Coronary artery (tissue), 2 donors: ENCODE measurements at regions not wholly inside any gene's neighbourhood (a gene's known extent, or its start where the extent isn't known, plus 50 kb on each side); places are given as distances from the start of the nearest gene placed in this dataset.

ENCODE experiments used
- DNase-seq: peaks from one replicate; pipeline ENCODE4 v3.0.0-alpha.2; 2017; ENCODE audit warnings: low spot score
- H3K27ac ChIP-seq, 2 donors: fragments of 200-600 bp; sonication (generic); one replicate each; pipeline ENCODE4 v1.5.1; 2016 to 2019
- H3K4me3 ChIP-seq: fragments of 200-600 bp; sonication (generic); 2 replicates; pipeline ENCODE4 v1.5.1; 2016; ENCODE audit warnings: mild to moderate bottlenecking, moderate library complexity
- TF ChIP-seq, protein P1 (sequence below): fragments of 200-600 bp; sonication (generic); IDR thresholded peaks from one replicate; pipeline ENCODE4 v1.5.1; 2019; ENCODE audit warnings: antibody characterized with exemption

GRCh38 chr6:48233063-48233462 is 122.1 kb upstream of the PTCHD4 start:
- TF ChIP-seq, protein P1, sequence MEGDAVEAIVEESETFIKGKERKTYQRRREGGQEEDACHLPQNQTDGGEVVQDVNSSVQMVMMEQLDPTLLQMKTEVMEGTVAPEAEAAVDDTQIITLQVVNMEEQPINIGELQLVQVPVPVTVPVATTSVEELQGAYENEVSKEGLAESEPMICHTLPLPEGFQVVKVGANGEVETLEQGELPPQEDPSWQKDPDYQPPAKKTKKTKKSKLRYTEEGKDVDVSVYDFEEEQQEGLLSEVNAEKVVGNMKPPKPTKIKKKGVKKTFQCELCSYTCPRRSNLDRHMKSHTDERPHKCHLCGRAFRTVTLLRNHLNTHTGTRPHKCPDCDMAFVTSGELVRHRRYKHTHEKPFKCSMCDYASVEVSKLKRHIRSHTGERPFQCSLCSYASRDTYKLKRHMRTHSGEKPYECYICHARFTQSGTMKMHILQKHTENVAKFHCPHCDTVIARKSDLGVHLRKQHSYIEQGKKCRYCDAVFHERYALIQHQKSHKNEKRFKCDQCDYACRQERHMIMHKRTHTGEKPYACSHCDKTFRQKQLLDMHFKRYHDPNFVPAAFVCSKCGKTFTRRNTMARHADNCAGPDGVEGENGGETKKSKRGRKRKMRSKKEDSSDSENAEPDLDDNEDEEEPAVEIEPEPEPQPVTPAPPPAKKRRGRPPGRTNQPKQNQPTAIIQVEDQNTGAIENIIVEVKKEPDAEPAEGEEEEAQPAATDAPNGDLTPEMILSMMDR = no peak
- DNase-seq = no peak
- Histone ChIP-seq H3K4me3 (no peak overlapping the region), H3K27ac (no peak overlapping the region)

- H3K27ac ChIP-seq = no peak overlapping the region
Observed at GRCh38 chr6:48229841-48230240, 118.8 kb upstream of the PTCHD4 start.

DNA sequence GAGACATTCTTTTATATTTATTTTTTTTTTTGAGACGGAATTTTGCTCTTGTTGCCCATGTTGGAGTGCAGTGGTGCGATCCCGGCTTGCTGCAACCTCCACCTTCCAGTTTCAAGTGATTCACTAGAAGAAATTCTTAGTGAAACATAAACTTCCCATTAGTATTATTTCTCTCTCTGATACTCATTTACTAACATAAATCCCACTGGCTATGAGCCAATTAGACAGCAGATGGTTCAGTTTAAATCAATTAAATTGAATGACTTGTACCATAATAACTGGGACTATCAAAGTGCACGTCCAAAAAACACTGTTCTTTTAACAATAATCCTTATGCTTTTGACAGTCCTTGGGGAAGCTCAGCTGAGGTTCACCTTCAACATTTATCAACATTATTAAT is 111.2 kb upstream of the PTCHD4 start:
- H3K4me3 ChIP-seq = no peak overlapping the region
- no peak overlapping the region for H3K27ac ChIP-seq
- no peak for DNase-seq
- TF ChIP-seq, protein P1 = no peak

More at GRCh38 chr6:48229841-48230240, 118.8 kb upstream of the PTCHD4 start:
- H3K4me3 ChIP-seq = no peak overlapping the region
- TF ChIP-seq, protein P1 = no peak
- no peak for DNase-seq

DNA sequence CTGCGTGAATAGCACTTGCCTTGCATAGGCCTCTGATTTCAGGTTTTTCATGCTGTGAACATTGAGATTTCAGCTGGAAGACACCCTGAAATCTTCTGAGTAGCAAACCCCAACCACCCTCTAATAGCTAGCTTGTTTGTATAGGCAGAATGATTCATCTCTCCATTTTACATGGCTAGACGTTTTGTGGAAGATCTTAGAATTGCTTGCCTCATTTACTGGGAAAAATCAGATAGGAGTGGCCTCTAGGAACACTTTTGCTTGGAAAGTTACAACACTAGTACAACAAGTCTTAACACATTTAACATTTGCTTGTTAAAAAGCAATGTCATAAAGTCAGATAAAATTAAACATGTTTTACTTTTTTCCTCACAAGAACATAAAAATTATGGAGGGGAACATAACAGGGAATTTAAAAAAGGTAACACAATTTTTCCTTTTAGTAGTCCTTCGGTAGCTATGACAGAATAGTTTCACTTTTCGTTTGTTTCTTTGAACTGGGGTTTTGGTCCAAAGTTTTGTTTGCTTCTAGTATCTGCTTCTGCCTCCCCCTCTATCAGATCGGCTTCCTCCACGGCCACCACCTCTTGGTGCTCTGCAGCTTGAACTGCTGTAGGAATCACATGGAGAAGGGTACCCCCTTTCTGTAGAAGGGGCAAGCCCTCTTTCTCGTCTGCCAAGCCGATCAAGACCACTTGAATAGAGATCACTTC is 102.2 kb upstream of the PTCHD4 start:
- Histone ChIP-seq H3K27ac (no peak overlapping the region), H3K4me3 (no peak overlapping the region)
- TF ChIP-seq, protein P1 = no peak
- DNase-seq = no peak

- H3K4me3 ChIP-seq = no peak overlapping the region
Observed at GRCh38 chr6:48212501-48212900, 101.5 kb upstream of the PTCHD4 start.

GRCh38 chr6:48206091-48206490 is 95.1 kb upstream of the PTCHD4 start:
- no peak overlapping the region for H3K27ac ChIP-seq
- DNase-seq = no peak
- no peak overlapping the region for H3K4me3 ChIP-seq
- TF ChIP-seq, protein P1 = no peak

More at GRCh38 chr6:48212501-48212900, 101.5 kb upstream of the PTCHD4 start:
- DNase-seq = no peak
- H3K27ac ChIP-seq = no peak overlapping the region
- TF ChIP-seq, protein P1 = no peak

GRCh38 chr6:48200869-48201390 is 89.9 kb upstream of the PTCHD4 start:
- DNase-seq = no peak

More at GRCh38 chr6:48200869-48201390, 89.9 kb upstream of the PTCHD4 start:
- Histone ChIP-seq H3K4me3 (no peak overlapping the region), H3K27ac (no peak overlapping the region)
- TF ChIP-seq, protein P1 = no peak
